ENCODE measurements at regions not wholly inside any gene's neighbourhood (a gene's known extent, or its start where the extent isn't known, plus 50 kb on each side); places are given as distances from the start of the nearest gene placed in this dataset.
"Not testable (repeated sequence)": the region's sequence is repeated elsewhere in the genome, so short reads cannot be mapped to it uniquely, and the experiment has no call there.

DNA sequence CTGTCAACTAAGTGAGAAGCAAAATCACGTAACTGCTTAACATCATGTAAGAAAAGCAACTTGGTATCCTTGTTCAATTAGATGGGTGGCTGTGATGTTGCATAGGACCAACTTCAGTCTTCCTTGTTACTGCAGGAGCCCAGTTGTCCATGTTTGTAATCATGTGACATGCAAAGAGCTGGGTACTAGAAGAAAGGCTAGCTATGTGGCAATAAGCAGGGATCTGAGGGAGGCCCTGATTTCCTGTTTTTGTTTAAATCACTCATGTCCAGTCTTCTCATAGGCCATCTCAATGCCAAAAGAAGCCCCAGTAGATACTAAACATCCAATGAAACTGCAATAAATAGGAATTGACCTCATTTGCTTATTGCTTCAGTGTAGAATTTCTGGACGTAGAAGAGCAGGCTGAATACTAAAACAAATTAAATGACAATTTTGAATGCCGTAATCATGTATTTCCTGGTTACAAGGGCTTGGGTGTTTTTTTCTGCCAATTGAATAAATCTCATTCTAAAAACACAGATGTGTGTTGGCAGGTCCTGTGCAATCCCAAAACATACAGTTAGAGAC lies 140.8 kb upstream of the ARHGAP20 start (continued):
- TF ChIP-seq MXD4 (CRISPR knock-in tag; IDR thresholded peaks at IDR 0.05; ENCODE audit: borderline replicate concordance) (no peak), ZNF396 (CRISPR knock-in tag; IDR thresholded peaks at IDR 0.05; ENCODE audit: borderline replicate concordance) (no peak), PRRX2 (CRISPR knock-in tag; IDR thresholded peaks at IDR 0.05) (no peak), FOXJ3 (CRISPR knock-in tag; IDR thresholded peaks at IDR 0.05; ENCODE audit: borderline replicate concordance) (no peak), GABPB1 (CRISPR knock-in tag; IDR thresholded peaks at IDR 0.05) (no peak)

GRCh38 chr11:110850846-110851245 lies 138.6 kb upstream of the ARHGAP20 start:
- Mint-ChIP-seq H3K27me3 (ENCODE audit: low read depth) (no peaks in the 10 kb centered on the region), H3K36me3 (no peaks in the 10 kb centered on the region), H3K4me3 (no peak overlapping the region), H3K27ac (no peak overlapping the region), H3K4me1 (no peaks in the 10 kb centered on the region), H3K9me3 (no peaks in the 10 kb centered on the region)
- ChIA-PET POLR2A (no interaction called here), CTCF (no interaction called here)
- no peak for ATAC-seq
- TF ChIP-seq, protein P1, sequence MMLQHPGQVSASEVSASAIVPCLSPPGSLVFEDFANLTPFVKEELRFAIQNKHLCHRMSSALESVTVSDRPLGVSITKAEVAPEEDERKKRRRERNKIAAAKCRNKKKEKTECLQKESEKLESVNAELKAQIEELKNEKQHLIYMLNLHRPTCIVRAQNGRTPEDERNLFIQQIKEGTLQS (CRISPR knock-in tag; conservative IDR thresholded peaks at IDR 0.05) = no peak
- no peak for TF ChIP-seq ZBTB43 (CRISPR knock-in tag; IDR thresholded peaks at IDR 0.05)
- TF ChIP-seq JUN (CRISPR knock-in tag; IDR thresholded peaks at IDR 0.05) = no peak
- no peak for TF ChIP-seq JAZF1 (CRISPR knock-in tag; IDR thresholded peaks at IDR 0.05)
- no peak for TF ChIP-seq IRF2 (CRISPR knock-in tag; IDR thresholded peaks at IDR 0.05; ENCODE audit: borderline replicate concordance, low read depth)
- TF ChIP-seq TCF7 (CRISPR knock-in tag; IDR thresholded peaks at IDR 0.05; ENCODE audit: low read depth) = no peak
- no peak for TF ChIP-seq MXD4 (CRISPR knock-in tag; IDR thresholded peaks at IDR 0.05; ENCODE audit: borderline replicate concordance)
- TF ChIP-seq NFATC4 (CRISPR knock-in tag; IDR thresholded peaks at IDR 0.05) = no peak
- TF ChIP-seq ZNF423 (CRISPR knock-in tag; IDR thresholded peaks at IDR 0.05) = no peak
- TF ChIP-seq PRRX2 (CRISPR knock-in tag; IDR thresholded peaks at IDR 0.05) = no peak
- TF ChIP-seq, protein P2, sequence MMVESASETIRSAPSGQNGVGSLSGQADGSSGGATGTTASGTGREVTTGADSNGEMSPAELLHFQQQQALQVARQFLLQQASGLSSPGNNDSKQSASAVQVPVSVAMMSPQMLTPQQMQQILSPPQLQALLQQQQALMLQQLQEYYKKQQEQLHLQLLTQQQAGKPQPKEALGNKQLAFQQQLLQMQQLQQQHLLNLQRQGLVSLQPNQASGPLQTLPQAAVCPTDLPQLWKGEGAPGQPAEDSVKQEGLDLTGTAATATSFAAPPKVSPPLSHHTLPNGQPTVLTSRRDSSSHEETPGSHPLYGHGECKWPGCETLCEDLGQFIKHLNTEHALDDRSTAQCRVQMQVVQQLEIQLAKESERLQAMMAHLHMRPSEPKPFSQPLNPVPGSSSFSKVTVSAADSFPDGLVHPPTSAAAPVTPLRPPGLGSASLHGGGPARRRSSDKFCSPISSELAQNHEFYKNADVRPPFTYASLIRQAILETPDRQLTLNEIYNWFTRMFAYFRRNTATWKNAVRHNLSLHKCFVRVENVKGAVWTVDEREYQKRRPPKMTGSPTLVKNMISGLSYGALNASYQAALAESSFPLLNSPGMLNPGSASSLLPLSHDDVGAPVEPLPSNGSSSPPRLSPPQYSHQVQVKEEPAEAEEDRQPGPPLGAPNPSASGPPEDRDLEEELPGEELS (CRISPR knock-in tag; IDR thresholded peaks at IDR 0.05) = no peak
- TF ChIP-seq NFYB (CRISPR knock-in tag; conservative IDR thresholded peaks at IDR 0.05; ENCODE audit: low read depth) = no peak
- no peak for TF ChIP-seq SP1 (CRISPR knock-in tag; conservative IDR thresholded peaks at IDR 0.05)
- TF ChIP-seq KAT7 (CRISPR knock-in tag; IDR thresholded peaks at IDR 0.05; ENCODE audit: borderline replicate concordance) = no peak
- no peak for TF ChIP-seq IRF1 (CRISPR knock-in tag; IDR thresholded peaks at IDR 0.05)
- DNase-seq (ENCODE audit: low spot score) = no peak

GRCh38 chr11:110843053-110843452 lies 130.8 kb upstream of the ARHGAP20 start:
- CTCF ChIA-PET; H3K27ac Mint-ChIP-seq; POLR2A ChIA-PET; H3K27me3 Mint-ChIP-seq (ENCODE audit: low read depth); H3K4me3 Mint-ChIP-seq; H3K36me3 Mint-ChIP-seq; DNase-seq (ENCODE audit: low spot score); H3K4me1 Mint-ChIP-seq; ATAC-seq: not testable (repeated sequence)
- H3K9me3 Mint-ChIP-seq = peaks cover 30% of the 10 kb centered on the region

DNA sequence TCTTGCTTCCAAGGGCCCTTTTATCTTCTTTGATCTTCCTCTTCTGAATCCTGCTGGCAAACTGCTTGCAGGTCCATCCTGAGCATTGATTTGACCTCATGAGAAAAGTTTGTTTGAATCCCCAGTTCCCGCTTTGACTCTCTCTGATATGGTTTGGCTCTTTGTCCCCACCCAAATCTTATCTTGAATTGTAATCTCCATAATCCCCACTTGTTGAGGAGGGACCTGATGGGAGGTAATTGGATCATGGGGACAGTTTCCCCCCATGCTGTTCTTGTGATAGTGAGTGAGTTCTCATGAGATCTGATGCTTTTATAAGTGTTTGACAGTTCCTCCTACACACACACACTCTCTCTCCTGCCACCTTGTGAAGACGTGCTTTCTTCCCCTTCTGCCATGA lies 126.6 kb upstream of the ARHGAP20 start:
- H3K27ac Mint-ChIP-seq = no peak overlapping the region
- H3K4me3 Mint-ChIP-seq = no peak overlapping the region
- no peaks in the 10 kb centered on the region for H3K4me1 Mint-ChIP-seq
- no peaks in the 10 kb centered on the region for H3K27me3 Mint-ChIP-seq (ENCODE audit: low read depth)
- ATAC-seq (no peak), DNase-seq (ENCODE audit: low spot score) (no peak)
- POLR2A ChIA-PET = no interaction called here
- H3K9me3 Mint-ChIP-seq = peaks cover 25% of the 10 kb centered on the region
- CTCF ChIA-PET = no interaction called here
- H3K36me3 Mint-ChIP-seq = no peaks in the 10 kb centered on the region
- TF ChIP-seq CTCF (IDR thresholded peaks at IDR 0.05) (no peak), NR3C1 (CRISPR knock-in tag; conservative IDR thresholded peaks at IDR 0.05; ENCODE audit: low read depth) (no peak), MLX (CRISPR knock-in tag; IDR thresholded peaks at IDR 0.05) (no peak), CREM (CRISPR knock-in tag; IDR thresholded peaks at IDR 0.05) (no peak), ZNF219 (CRISPR knock-in tag; IDR thresholded peaks at IDR 0.05; ENCODE audit: borderline replicate concordance) (no peak)
- TF ChIP-seq, protein P3, sequence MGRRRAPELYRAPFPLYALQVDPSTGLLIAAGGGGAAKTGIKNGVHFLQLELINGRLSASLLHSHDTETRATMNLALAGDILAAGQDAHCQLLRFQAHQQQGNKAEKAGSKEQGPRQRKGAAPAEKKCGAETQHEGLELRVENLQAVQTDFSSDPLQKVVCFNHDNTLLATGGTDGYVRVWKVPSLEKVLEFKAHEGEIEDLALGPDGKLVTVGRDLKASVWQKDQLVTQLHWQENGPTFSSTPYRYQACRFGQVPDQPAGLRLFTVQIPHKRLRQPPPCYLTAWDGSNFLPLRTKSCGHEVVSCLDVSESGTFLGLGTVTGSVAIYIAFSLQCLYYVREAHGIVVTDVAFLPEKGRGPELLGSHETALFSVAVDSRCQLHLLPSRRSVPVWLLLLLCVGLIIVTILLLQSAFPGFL (CRISPR knock-in tag; IDR thresholded peaks at IDR 0.05; ENCODE audit: borderline replicate concordance) = no peak
